ENCODE measurements at regions not wholly inside any gene's neighbourhood (a gene's known extent, or its start where the extent isn't known, plus 50 kb on each side); places are given as distances from the start of the nearest gene placed in this dataset.

- TF ChIP-seq REST (IDR thresholded peaks at IDR 0.05; ENCODE audit: borderline replicate concordance): no peak
- no peak for TF ChIP-seq CTCF (IDR thresholded peaks at IDR 0.05; ENCODE audit: poor library complexity, severe bottlenecking)
- TF ChIP-seq EZH2 (IDR thresholded peaks at IDR 0.05; ENCODE audit: borderline replicate concordance, insufficient read depth, low read length, poor library complexity, severe bottlenecking): no peak
- no peak for TF ChIP-seq EP300 (conservative IDR thresholded peaks at IDR 0.05; ENCODE audit: poor library complexity, severe bottlenecking)
- TF ChIP-seq MXI1 (conservative IDR thresholded peaks at IDR 0.05; ENCODE audit: poor library complexity, severe bottlenecking): no peak
- TF ChIP-seq POLR2AphosphoS5 (IDR thresholded peaks at IDR 0.05): no peak
Observed at GRCh38 chr11:42544726-42545125, 767.1 kb upstream of the API5 start.
